Stimulated activated CD8-positive, alpha-beta memory T cell treated with anti-CD3 and anti-CD28 coated beads, Interleukin-12 subunit alpha, Interleukin-12 subunit beta, amount 100 ng/mL, for 4 hours (primary cell): ENCODE measurements at regions not wholly inside any gene's neighbourhood (a gene's known extent, or its start where the extent isn't known, plus 50 kb on each side); places are given as distances from the start of the nearest gene placed in this dataset.
"Not testable (repeated sequence)": the region's sequence is repeated elsewhere in the genome, so short reads cannot be mapped to it uniquely, and the experiment has no call there.

ENCODE experiments used
- DNase-seq: peaks from one replicate; pipeline ENCODE4 v3.0.0-alpha.2; 2020; ENCODE audit warnings: low read depth

GRCh38 chr16:86350289-86350688 lies 160.0 kb upstream of the FOXF1 start:
- DNase-seq = no peak

GRCh38 chr16:86351041-86351784 lies 159.1 kb upstream of the FOXF1 start:
- DNase-seq = no peak

GRCh38 chr16:86351785-86352139 lies 158.6 kb upstream of the FOXF1 start:
- DNase-seq = not testable (repeated sequence)

- no peak for DNase-seq
Observed at GRCh38 chr16:86353148-86353547, 157.2 kb upstream of the FOXF1 start.

GRCh38 chr16:86353948-86354347 lies 156.4 kb upstream of the FOXF1 start:
- DNase-seq = no peak

GRCh38 chr16:86354641-86355513 lies 155.4 kb upstream of the FOXF1 start:
- DNase-seq = no peak

GRCh38 chr16:86355531-86355930 lies 154.8 kb upstream of the FOXF1 start:
- no peak for DNase-seq

- no peak for DNase-seq
Observed at GRCh38 chr16:86355951-86356350, 154.4 kb upstream of the FOXF1 start.

- DNase-seq = no peak
Observed at GRCh38 chr16:86356804-86357203, 153.5 kb upstream of the FOXF1 start.

GRCh38 chr16:86357303-86357702 lies 153.0 kb upstream of the FOXF1 start:
- DNase-seq = no peak

- DNase-seq = no peak
Observed at GRCh38 chr16:86357950-86358349, 152.4 kb upstream of the FOXF1 start.

- DNase-seq = no peak
Observed at GRCh38 chr16:86359571-86359970, 150.8 kb upstream of the FOXF1 start.

- no peak for DNase-seq
Observed at GRCh38 chr16:86362155-86362849, 148.0 kb upstream of the FOXF1 start.

- no peak for DNase-seq
Observed at GRCh38 chr16:86363057-86363490, 147.3 kb upstream of the FOXF1 start.

GRCh38 chr16:86363836-86364618 lies 146.3 kb upstream of the FOXF1 start:
- DNase-seq = no peak

GRCh38 chr16:86364653-86365380 lies 145.5 kb upstream of the FOXF1 start:
- DNase-seq = no peak

- no peak for DNase-seq
Observed at GRCh38 chr16:86365513-86366273, 144.6 kb upstream of the FOXF1 start.

GRCh38 chr16:86366481-86366880 lies 143.8 kb upstream of the FOXF1 start:
- no peak for DNase-seq

GRCh38 chr16:86367291-86368072 lies 142.8 kb upstream of the FOXF1 start:
- no peak for DNase-seq

- DNase-seq = no peak
Observed at GRCh38 chr16:86368261-86368660, 142.1 kb upstream of the FOXF1 start.
